GM23338 (cell line): ENCODE measurements at regions not wholly inside any gene's neighbourhood (a gene's known extent, or its start where the extent isn't known, plus 50 kb on each side); places are given as distances from the start of the nearest gene placed in this dataset.

Experiments
- ATAC-seq: fragments of 200-7000 bp; cut with Tn5 transposase; 3 replicates; pipeline ENCODE4 v1.9.1; 2020
- DNase-seq: peaks from one replicate; pipeline ENCODE4 v3.0.0-alpha.2; 2015; ENCODE audit warnings: low spot score
- H2AFZ ChIP-seq: fragments of 200-600 bp; sonication (generic); 2 replicates; pipeline ENCODE4 v1.8.0; 2016; ENCODE audit warnings: antibody characterized with exemption, mild to moderate bottlenecking, moderate library complexity
- H3F3A ChIP-seq: fragments of 200-600 bp; sonication (generic); replicated peaks from 2 replicates; pipeline ENCODE4 v1.8.0; 2017; ENCODE audit warnings: antibody characterized with exemption, mixed run types, low read depth
- H3K27ac ChIP-seq: fragments of 200-600 bp; sonication (generic); 2 replicates; pipeline ENCODE4 v1.6.1; 2016; ENCODE audit warnings: low read depth
- H3K27me3 ChIP-seq: fragments of 200-600 bp; sonication (generic); 2 replicates; pipeline ENCODE4 v1.8.0; 2016; ENCODE audit warnings: mild to moderate bottlenecking, mixed run types, moderate library complexity; ENCODE audit not compliant: insufficient read depth
- H3K36me3 ChIP-seq: fragments of 200-600 bp; sonication (generic); 2 replicates; pipeline ENCODE4 v1.8.0; 2016; ENCODE audit warnings: mild to moderate bottlenecking; ENCODE audit not compliant: insufficient read depth
- H3K4me1 ChIP-seq: fragments of 200-600 bp; sonication (generic); 2 replicates; pipeline ENCODE4 v1.8.0; 2016; ENCODE audit warnings: mild to moderate bottlenecking, moderate library complexity; ENCODE audit not compliant: insufficient read depth
- H3K4me2 ChIP-seq: fragments of 200-600 bp; sonication (generic); 2 replicates; pipeline ENCODE4 v1.7.1; 2017; ENCODE audit warnings: mixed run types
- H3K4me3 ChIP-seq: fragments of 200-600 bp; sonication (generic); 2 replicates; pipeline ENCODE4 v1.6.1; 2016; ENCODE audit warnings: mixed run types
- H3K79me2 ChIP-seq: fragments of 200-600 bp; sonication (generic); replicated peaks from 2 replicates; pipeline ENCODE4 v1.8.0; 2017; ENCODE audit warnings: mild to moderate bottlenecking; ENCODE audit not compliant: insufficient read depth
- H3K9me2 ChIP-seq: fragments of 200-600 bp; sonication (generic); 2 replicates; pipeline ENCODE4 v1.8.0; 2017; ENCODE audit not compliant: insufficient read depth
- H4K20me1 ChIP-seq: fragments of 200-600 bp; sonication (generic); replicated peaks from 2 replicates; pipeline ENCODE4 v1.8.0; 2017; ENCODE audit warnings: mild to moderate bottlenecking; ENCODE audit not compliant: insufficient read depth
- H3K27ac Mint-ChIP-seq: 2 replicates; pipeline ENCODE4 v1.8.0; 2020; ENCODE audit warnings: inconsistent platforms, mild to moderate bottlenecking, moderate library complexity, mixed read lengths
- H3K27me3 Mint-ChIP-seq: 3 replicates; pipeline ENCODE4 v1.8.0; 2022; ENCODE audit warnings: low read depth, mild to moderate bottlenecking, moderate library complexity, mixed read lengths, inconsistent platforms; ENCODE audit not compliant: insufficient read depth, poor library complexity
- H3K36me3 Mint-ChIP-seq: 3 replicates; pipeline ENCODE4 v1.8.0; 2021; ENCODE audit warnings: low read depth, mild to moderate bottlenecking, inconsistent platforms, moderate library complexity, mixed read lengths
- H3K4me1 Mint-ChIP-seq: 3 replicates; pipeline ENCODE4 v1.8.0; 2020; ENCODE audit warnings: mild to moderate bottlenecking, inconsistent platforms, mixed read lengths
- H3K4me3 Mint-ChIP-seq: 3 replicates; pipeline ENCODE4 v1.8.0; 2021; ENCODE audit warnings: moderate library complexity, mild to moderate bottlenecking, inconsistent platforms, mixed read lengths
- H3K9me3 Mint-ChIP-seq: 3 replicates; pipeline ENCODE4 v1.8.0; 2020; ENCODE audit warnings: moderate library complexity, mild to moderate bottlenecking, inconsistent platforms, mixed read lengths
- CREB1 ChIP-seq: fragments of 250-450 bp; sonication (Bioruptor Pico); IDR thresholded peaks from 2 replicates; pipeline ENCODE4 v1.5.0; 2020; ENCODE audit warnings: low read depth, mild to moderate bottlenecking, moderate library complexity
- CTCF ChIP-seq, 2 experiments: fragments of 200-600 bp in 1 of 2; sonication (generic) in 1 of 2; conservative IDR thresholded peaks; 2 replicates each; pipeline versions ENCODE4 v1.5.1 to v1.6.1; 2016 to 2017; ENCODE audit warnings: antibody characterized with exemption in 2 of 2, low read depth in 2 of 2, mild to moderate bottlenecking in 2 of 2, moderate library complexity in 1 of 2
- EZH2 ChIP-seq: fragments of 200-600 bp; sonication (generic); IDR thresholded peaks from one replicate; pipeline ENCODE4 v1.8.0; 2017; ENCODE audit warnings: antibody characterized with exemption, mild to moderate bottlenecking, low read depth; ENCODE audit not compliant: unreplicated experiment
- EZH2phosphoT487 ChIP-seq: fragments of 200-600 bp; sonication (generic); IDR thresholded peaks from one replicate; pipeline ENCODE4 v1.8.1; 2018; ENCODE audit warnings: antibody characterized with exemption; ENCODE audit not compliant: unreplicated experiment
- JUNB ChIP-seq: IDR thresholded peaks from one replicate; pipeline ENCODE4 v1.6.1; 2016; ENCODE audit warnings: antibody characterized with exemption; ENCODE audit not compliant: unreplicated experiment
- NANOG ChIP-seq: IDR thresholded peaks from 2 replicates; pipeline ENCODE4 v1.6.1; 2016; ENCODE audit warnings: antibody characterized with exemption, borderline replicate concordance
- POLR2AphosphoS5 ChIP-seq: IDR thresholded peaks from 2 replicates; pipeline ENCODE4 v1.6.1; 2016; ENCODE audit warnings: antibody characterized with exemption, low read depth
- STAT1 ChIP-seq: IDR thresholded peaks from one replicate; pipeline ENCODE4 v1.6.1; 2016; ENCODE audit warnings: antibody characterized with exemption; ENCODE audit not compliant: unreplicated experiment
- ZNF114 ChIP-seq: fragments of 250-450 bp; sonication (Bioruptor Pico); IDR thresholded peaks from 2 replicates; pipeline ENCODE4 v1.5.0; 2020; ENCODE audit warnings: mild to moderate bottlenecking, moderate library complexity
- ZNF331 ChIP-seq: fragments of 250-450 bp; sonication (Bioruptor Pico); IDR thresholded peaks from 2 replicates; pipeline ENCODE4 v1.5.0; 2020; ENCODE audit warnings: low read depth, mild to moderate bottlenecking, moderate library complexity
- ZNF462 ChIP-seq: fragments of 250-450 bp; sonication (Bioruptor Pico); IDR thresholded peaks from 2 replicates; pipeline ENCODE4 v1.5.0; 2020; ENCODE audit warnings: mild to moderate bottlenecking, moderate library complexity
- TF ChIP-seq, protein P1 (sequence below): IDR thresholded peaks from 2 replicates; pipeline ENCODE4 v1.6.1; 2016; ENCODE audit warnings: antibody characterized with exemption
- TF ChIP-seq, protein P2 (sequence below): IDR thresholded peaks from one replicate; pipeline ENCODE4 v1.6.1; 2018; ENCODE audit warnings: antibody characterized with exemption; ENCODE audit not compliant: unreplicated experiment

DNA sequence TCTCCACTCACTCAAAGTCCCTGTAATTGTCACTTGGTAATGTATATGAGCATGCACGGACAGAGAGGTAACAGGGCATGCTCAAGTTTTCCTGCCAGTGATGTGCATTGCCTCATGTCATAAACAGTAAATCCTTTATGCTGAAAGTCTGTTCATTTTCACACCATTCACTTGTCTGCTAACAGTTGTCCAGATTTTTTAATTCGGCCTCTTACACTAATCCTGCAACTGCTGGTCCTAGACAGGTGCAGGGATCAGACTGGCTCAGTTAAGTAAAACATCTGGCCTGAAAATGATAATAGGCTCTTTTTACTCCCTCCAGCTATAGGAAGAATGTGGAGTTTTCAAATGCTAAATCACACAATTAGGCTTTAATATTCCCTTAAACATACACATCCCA lies 185.4 kb upstream of the VGLL2 start:
- Histone ChIP-seq H3K36me3 (no peaks in the 10 kb centered on the region), H2AFZ (no peak overlapping the region), H3K27me3 (no peaks in the 10 kb centered on the region), H3K79me2 (no peaks in the 10 kb centered on the region), H3K27ac (no peak overlapping the region), H3K4me1 (no peaks in the 10 kb centered on the region), H4K20me1 (no peaks in the 10 kb centered on the region), H3K9me2 (no peaks in the 10 kb centered on the region), H3K4me3 (no peak overlapping the region), H3F3A (no peaks in the 10 kb centered on the region), H3K4me2 (no peak overlapping the region)
- Mint-ChIP-seq H3K36me3 (no peaks in the 10 kb centered on the region), H3K4me1 (no peaks in the 10 kb centered on the region; the same call in 2 of the 3 replicates), H3K9me3 (no peaks in the 10 kb centered on the region), H3K27me3 (no peaks in the 10 kb centered on the region), H3K27ac (no peak overlapping the region), H3K4me3 (no peak overlapping the region)
- TF ChIP-seq EZH2phosphoT487 = no peak
- no peak for TF ChIP-seq POLR2AphosphoS5
- TF ChIP-seq EZH2 = no peak
- TF ChIP-seq CREB1 (CRISPR knock-in tag) = no peak
- no peak for TF ChIP-seq ZNF462 (CRISPR knock-in tag)
- TF ChIP-seq ZNF114 (CRISPR knock-in tag) = no peak
- TF ChIP-seq, protein P1, sequence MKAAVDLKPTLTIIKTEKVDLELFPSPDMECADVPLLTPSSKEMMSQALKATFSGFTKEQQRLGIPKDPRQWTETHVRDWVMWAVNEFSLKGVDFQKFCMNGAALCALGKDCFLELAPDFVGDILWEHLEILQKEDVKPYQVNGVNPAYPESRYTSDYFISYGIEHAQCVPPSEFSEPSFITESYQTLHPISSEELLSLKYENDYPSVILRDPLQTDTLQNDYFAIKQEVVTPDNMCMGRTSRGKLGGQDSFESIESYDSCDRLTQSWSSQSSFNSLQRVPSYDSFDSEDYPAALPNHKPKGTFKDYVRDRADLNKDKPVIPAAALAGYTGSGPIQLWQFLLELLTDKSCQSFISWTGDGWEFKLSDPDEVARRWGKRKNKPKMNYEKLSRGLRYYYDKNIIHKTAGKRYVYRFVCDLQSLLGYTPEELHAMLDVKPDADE = no peak
- TF ChIP-seq CTCF (conservative IDR thresholded peaks at IDR 0.05; ENCODE audit: low read depth in 2 of 2) = no peak
- TF ChIP-seq NANOG = no peak
- TF ChIP-seq, protein P2, sequence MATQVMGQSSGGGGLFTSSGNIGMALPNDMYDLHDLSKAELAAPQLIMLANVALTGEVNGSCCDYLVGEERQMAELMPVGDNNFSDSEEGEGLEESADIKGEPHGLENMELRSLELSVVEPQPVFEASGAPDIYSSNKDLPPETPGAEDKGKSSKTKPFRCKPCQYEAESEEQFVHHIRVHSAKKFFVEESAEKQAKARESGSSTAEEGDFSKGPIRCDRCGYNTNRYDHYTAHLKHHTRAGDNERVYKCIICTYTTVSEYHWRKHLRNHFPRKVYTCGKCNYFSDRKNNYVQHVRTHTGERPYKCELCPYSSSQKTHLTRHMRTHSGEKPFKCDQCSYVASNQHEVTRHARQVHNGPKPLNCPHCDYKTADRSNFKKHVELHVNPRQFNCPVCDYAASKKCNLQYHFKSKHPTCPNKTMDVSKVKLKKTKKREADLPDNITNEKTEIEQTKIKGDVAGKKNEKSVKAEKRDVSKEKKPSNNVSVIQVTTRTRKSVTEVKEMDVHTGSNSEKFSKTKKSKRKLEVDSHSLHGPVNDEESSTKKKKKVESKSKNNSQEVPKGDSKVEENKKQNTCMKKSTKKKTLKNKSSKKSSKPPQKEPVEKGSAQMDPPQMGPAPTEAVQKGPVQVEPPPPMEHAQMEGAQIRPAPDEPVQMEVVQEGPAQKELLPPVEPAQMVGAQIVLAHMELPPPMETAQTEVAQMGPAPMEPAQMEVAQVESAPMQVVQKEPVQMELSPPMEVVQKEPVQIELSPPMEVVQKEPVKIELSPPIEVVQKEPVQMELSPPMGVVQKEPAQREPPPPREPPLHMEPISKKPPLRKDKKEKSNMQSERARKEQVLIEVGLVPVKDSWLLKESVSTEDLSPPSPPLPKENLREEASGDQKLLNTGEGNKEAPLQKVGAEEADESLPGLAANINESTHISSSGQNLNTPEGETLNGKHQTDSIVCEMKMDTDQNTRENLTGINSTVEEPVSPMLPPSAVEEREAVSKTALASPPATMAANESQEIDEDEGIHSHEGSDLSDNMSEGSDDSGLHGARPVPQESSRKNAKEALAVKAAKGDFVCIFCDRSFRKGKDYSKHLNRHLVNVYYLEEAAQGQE = no peak
- no peak for TF ChIP-seq ZNF331 (CRISPR knock-in tag)
- no peak for TF ChIP-seq STAT1
- no peak for TF ChIP-seq JUNB
- ATAC-seq (no peak), DNase-seq (no peak)
